H1 (cell line): ENCODE measurements at regions not wholly inside any gene's neighbourhood (a gene's known extent, or its start where the extent isn't known, plus 50 kb on each side); places are given as distances from the start of the nearest gene placed in this dataset.
"Not testable (repeated sequence)": the region's sequence is repeated elsewhere in the genome, so short reads cannot be mapped to it uniquely, and the experiment has no call there.

Source experiments
- CTCF ChIA-PET: fragments of 300-600 bp; sonication (Branson Sonifier 250); formaldehyde crosslinking; loops from one replicate; lab custom pipeline; 2021; ENCODE audit not compliant: partially characterized antibody; lab: Charles Lee
- POLR2A ChIA-PET: fragments of 300-600 bp; sonication (Branson Sonifier 250); formaldehyde crosslinking; loops from one replicate; lab custom pipeline; 2021; ENCODE audit warnings: inconsistent platforms; ENCODE audit not compliant: partially characterized antibody; lab: Charles Lee
- DNase-seq, 2 experiments: peaks; one replicate each; pipeline versions ENCODE4 v3.0.0 to v3.0.0-alpha.2; 2010 to 2022; ENCODE audit warnings: low spot score in 2 of 2, low read depth in 1 of 2, mixed read lengths in 1 of 2
- FAIRE-seq: peaks from 2 replicates; lab custom pipeline; 2011; peaks lifted over from hg19 to GRCh38; lab: Jason Lieb, UNC
- H2AFZ ChIP-seq: 2 replicates; pipeline ENCODE4 v1.8.1; 2012; ENCODE audit warnings: low read length, inconsistent platforms
- H2AK5ac ChIP-seq: 2 replicates; pipeline ENCODE4 v1.6.1; 2013; ENCODE audit warnings: low read depth, low read length
- H2BK120ac ChIP-seq: replicated peaks from 2 replicates; pipeline ENCODE3; 2013; ENCODE audit warnings: low read depth, low read length, inconsistent platforms
- H2BK12ac ChIP-seq: 2 replicates; pipeline ENCODE4 v1.6.1; 2013; ENCODE audit warnings: low read depth, low read length
- H2BK15ac ChIP-seq: 2 replicates; pipeline ENCODE4 v1.6.1; 2013; ENCODE audit warnings: low read length
- H2BK20ac ChIP-seq: 2 replicates; pipeline ENCODE4 v1.6.1; 2013; ENCODE audit warnings: low read length
- H2BK5ac ChIP-seq: 2 replicates; pipeline ENCODE4 v1.6.1; 2013; ENCODE audit warnings: low read depth, low read length
- H3K14ac ChIP-seq: 2 replicates; pipeline ENCODE4 v1.6.1; 2013; ENCODE audit warnings: inconsistent platforms; ENCODE audit not compliant: insufficient read length
- H3K18ac ChIP-seq: 2 replicates; pipeline ENCODE4 v1.6.1; 2013; ENCODE audit warnings: low read length; ENCODE audit errors: extremely low read depth
- H3K23ac ChIP-seq: 2 replicates; pipeline ENCODE4 v1.6.1; 2013; ENCODE audit warnings: inconsistent platforms; ENCODE audit not compliant: insufficient read length
- H3K23me2 ChIP-seq: 2 replicates; pipeline ENCODE4 v1.6.1; 2013; ENCODE audit warnings: low read depth, low read length
- H3K27ac ChIP-seq: 2 replicates; pipeline ENCODE4 v1.6.1; 2011; ENCODE audit warnings: low read depth, low read length, inconsistent platforms
- H3K27me3 ChIP-seq, 4 experiments: replicated peaks in 1 of 4; 1 replicate in 1 of 4; 2 replicates in 3 of 4; pipeline versions ENCODE4 v1.6.1 to v1.8.1; 2011 to 2013; ENCODE audit warnings: low read length in 3 of 4, mild to moderate bottlenecking in 3 of 4, inconsistent platforms in 2 of 4, mixed read lengths in 2 of 4, moderate library complexity in 1 of 4; ENCODE audit not compliant: control insufficient read depth in 3 of 4, insufficient read depth in 3 of 4; ENCODE audit errors: extremely low read depth in 1 of 4
- H3K36me3 ChIP-seq, 4 experiments: 2 replicates each; pipeline versions ENCODE4 v1.6.1 to v1.8.1; 2011 to 2013; ENCODE audit warnings: mild to moderate bottlenecking in 4 of 4, low read length in 3 of 4, moderate library complexity in 2 of 4, control low read depth in 1 of 4, inconsistent platforms in 1 of 4; ENCODE audit not compliant: insufficient read depth in 4 of 4, control insufficient read depth in 2 of 4
- H3K4ac ChIP-seq: replicated peaks from 2 replicates; pipeline ENCODE3; 2013; ENCODE audit warnings: low read length, low read depth, mixed read lengths, inconsistent platforms; ENCODE audit not compliant: insufficient read length
- H3K4me1 ChIP-seq, 4 experiments: replicated peaks in 1 of 4; 1 replicate in 1 of 4; 2 replicates in 3 of 4; pipeline versions ENCODE4 v1.6.1 to v1.8.1; 2011 to 2013; ENCODE audit warnings: low read length in 3 of 4, inconsistent platforms in 2 of 4, mixed read lengths in 1 of 4; ENCODE audit not compliant: insufficient read depth in 4 of 4, control insufficient read depth in 3 of 4
- H3K4me2 ChIP-seq, 2 experiments: 2 replicates each; pipeline versions ENCODE4 v1.6.1 to v1.8.1; 2011 to 2013; ENCODE audit warnings: low read depth in 2 of 2, low read length in 2 of 2, control low read depth in 1 of 2, inconsistent platforms in 1 of 2, mild to moderate bottlenecking in 1 of 2; ENCODE audit not compliant: insufficient read depth in 1 of 2
- H3K4me3 ChIP-seq, 4 experiments: fragments of 200-600, 300-600 bp in 1 of 4; sonication (generic), shearing (Covaris generic), sonication (Bioruptor Twin) in 1 of 4; 2 replicates each; pipeline versions ENCODE4 v1.5.1 to v1.8.1; 2011 to 2016; ENCODE audit warnings: low read length in 4 of 4, low read depth in 3 of 4, control low read depth in 2 of 4, inconsistent platforms in 2 of 4, mild to moderate bottlenecking in 2 of 4, mixed read lengths in 1 of 4, moderate library complexity in 1 of 4; ENCODE audit not compliant: insufficient read depth in 2 of 4; ENCODE audit errors: extremely low read depth in 1 of 4
- H3K56ac ChIP-seq: replicated peaks from 2 replicates; pipeline ENCODE3; 2013; ENCODE audit warnings: low read depth, mild to moderate bottlenecking, mixed read lengths, low read length, inconsistent platforms; ENCODE audit not compliant: insufficient read length
- H3K79me1 ChIP-seq: 2 replicates; pipeline ENCODE4 v1.6.1; 2013; ENCODE audit warnings: low read depth, low read length, control low read depth
- H3K79me2 ChIP-seq, 2 experiments: 2 replicates each; pipeline versions ENCODE4 v1.6.1 to v1.8.1; 2012 to 2013; ENCODE audit warnings: low read length in 2 of 2, mild to moderate bottlenecking in 2 of 2, inconsistent platforms in 1 of 2; ENCODE audit not compliant: insufficient read depth in 2 of 2, control insufficient read depth in 1 of 2
- H3K9ac ChIP-seq, 4 experiments: replicated peaks in 1 of 4; 1 replicate in 1 of 4; 2 replicates in 3 of 4; pipeline versions ENCODE4 v1.6.1 to v1.8.1; 2011 to 2013; ENCODE audit warnings: low read depth in 3 of 4, low read length in 3 of 4, control low read depth in 2 of 4, mild to moderate bottlenecking in 2 of 4, moderate library complexity in 2 of 4, inconsistent platforms in 1 of 4; ENCODE audit errors: extremely low read depth in 1 of 4
- H3K9me3 ChIP-seq, 2 experiments: 2 replicates each; pipeline versions ENCODE4 v1.6.1 to v1.8.1; 2012 to 2013; ENCODE audit warnings: mild to moderate bottlenecking in 2 of 2, moderate library complexity in 2 of 2, control low read depth in 1 of 2, inconsistent platforms in 1 of 2, low read depth in 1 of 2, low read length in 1 of 2, mixed read lengths in 1 of 2; ENCODE audit not compliant: insufficient read depth in 2 of 2
- H4K20me1 ChIP-seq, 2 experiments: replicated peaks in 1 of 2; 2 replicates each; pipeline versions ENCODE3 to v1.8.1; 2011 to 2013; ENCODE audit warnings: inconsistent platforms in 2 of 2, low read length in 2 of 2, mild to moderate bottlenecking in 1 of 2; ENCODE audit not compliant: insufficient read depth in 2 of 2, control insufficient read depth in 1 of 2
- H4K5ac ChIP-seq: 2 replicates; pipeline ENCODE4 v1.6.1; 2013; ENCODE audit warnings: low read length, low read depth, mixed read lengths, inconsistent platforms; ENCODE audit not compliant: insufficient read length
- H4K8ac ChIP-seq: 2 replicates; pipeline ENCODE4 v1.8.0; 2013; ENCODE audit warnings: mild to moderate bottlenecking, moderate library complexity, low read length, inconsistent platforms; ENCODE audit not compliant: insufficient read depth; ENCODE audit errors: extremely low read depth
- H4K91ac ChIP-seq: replicated peaks from 2 replicates; pipeline ENCODE3; 2013; ENCODE audit warnings: low read length, mixed read lengths, inconsistent platforms; ENCODE audit not compliant: insufficient read length
- WGBS, 2 experiments: shearing (Covaris generic) in 1 of 2; methylation state at CpG; one replicate each; pipeline versions ENCODE4 v1.1.6 to v1.1.7; 2013 to 2015; ENCODE audit warnings: low lambda C conversion rate in 2 of 2, mixed read lengths in 2 of 2, inconsistent platforms in 1 of 2, low coverage in 1 of 2, missing lambda C conversion rate in 1 of 2; ENCODE audit not compliant: insufficient replicate concordance in 2 of 2, insufficient coverage in 1 of 2, insufficient read length in 1 of 2; ENCODE audit errors: extremely low coverage in 1 of 2, missing lambda C conversion rate in 1 of 2; 5-methylcytosine and 5-hydroxymethylcytosine counted together

DNA sequence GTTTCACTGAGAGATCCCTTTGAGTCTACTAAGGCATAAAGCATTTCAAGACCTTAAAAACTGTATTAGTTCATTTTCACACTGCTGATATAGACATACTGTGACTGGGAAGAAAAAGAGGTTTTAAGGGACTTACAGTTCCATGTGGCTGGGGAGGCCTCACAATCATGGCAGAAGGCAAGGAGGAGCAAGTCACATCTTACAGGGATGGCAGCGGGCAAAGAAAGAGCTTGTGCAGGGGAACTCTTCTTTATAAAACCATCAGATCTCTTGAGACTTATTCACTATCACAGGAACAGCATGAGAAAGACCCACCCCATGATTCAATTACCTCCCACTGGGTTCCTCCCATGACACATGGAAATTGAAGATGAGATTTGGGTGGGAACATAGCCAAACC, 628.4 kb upstream of the GJE1 start:
- H3K4me2 ChIP-seq, H3K79me2 ChIP-seq, H2AK5ac ChIP-seq, H3K4ac ChIP-seq, H2AFZ ChIP-seq, H3K27me3 ChIP-seq, DNase-seq, H3K56ac ChIP-seq, H4K5ac ChIP-seq, H2BK5ac ChIP-seq, H3K27ac ChIP-seq, H3K4me3 ChIP-seq, H4K20me1 ChIP-seq, H2BK120ac ChIP-seq, H3K4me1 ChIP-seq, H3K36me3 ChIP-seq, H2BK12ac ChIP-seq, H4K91ac ChIP-seq, H3K14ac ChIP-seq, H3K18ac ChIP-seq, H3K23ac ChIP-seq, H2BK20ac ChIP-seq, H3K23me2 ChIP-seq, POLR2A ChIA-PET, H3K79me1 ChIP-seq, CTCF ChIA-PET, H4K8ac ChIP-seq, H3K9ac ChIP-seq, FAIRE-seq, H2BK15ac ChIP-seq: not testable (repeated sequence)
- WGBS, 2 experiments, result 95% methylated on average over 1 of the region's 1 CpG; no CpG with 5 or more reads in 1 of the 2 experiments
- peaks cover 24 to 37% of the 10 kb centered on the region in 2 experiments for H3K9me3 ChIP-seq
